GM18519 (cell line): ENCODE measurements at regions not wholly inside any gene's neighbourhood (a gene's known extent, or its start where the extent isn't known, plus 50 kb on each side); places are given as distances from the start of the nearest gene placed in this dataset.
A peak's percentile ranks its signal among the peaks of the same experiment; 100 is the strongest.

Experiments
- ATAC-seq: cut with Tn5 transposase; IDR thresholded peaks from one replicate; pipeline ENCODE4 v1.9.1; 2021; ENCODE audit warnings: mild to moderate bottlenecking, moderate library complexity; ENCODE audit not compliant: unreplicated experiment, low FRiP score

DNA sequence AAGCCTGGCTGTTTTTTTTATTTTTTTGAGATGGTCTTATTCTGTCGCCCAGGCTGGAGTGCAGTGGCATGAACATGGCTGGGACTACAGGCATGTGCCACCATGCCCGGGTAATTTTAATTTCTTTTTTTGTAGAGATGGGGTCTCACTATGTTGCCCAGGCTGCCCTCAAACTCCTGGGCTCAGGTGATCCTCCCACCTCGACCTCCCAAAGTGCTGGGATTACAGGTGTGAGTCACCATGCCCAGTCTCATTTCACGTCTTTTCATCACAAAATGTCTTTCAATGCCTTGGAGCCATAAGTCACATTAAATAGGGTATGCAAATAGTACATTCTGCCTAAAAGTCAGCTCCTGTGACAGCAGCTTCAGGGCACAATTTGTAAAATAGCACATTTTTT, 52.8 kb downstream of the SOX2 start:
- no peak for ATAC-seq

DNA sequence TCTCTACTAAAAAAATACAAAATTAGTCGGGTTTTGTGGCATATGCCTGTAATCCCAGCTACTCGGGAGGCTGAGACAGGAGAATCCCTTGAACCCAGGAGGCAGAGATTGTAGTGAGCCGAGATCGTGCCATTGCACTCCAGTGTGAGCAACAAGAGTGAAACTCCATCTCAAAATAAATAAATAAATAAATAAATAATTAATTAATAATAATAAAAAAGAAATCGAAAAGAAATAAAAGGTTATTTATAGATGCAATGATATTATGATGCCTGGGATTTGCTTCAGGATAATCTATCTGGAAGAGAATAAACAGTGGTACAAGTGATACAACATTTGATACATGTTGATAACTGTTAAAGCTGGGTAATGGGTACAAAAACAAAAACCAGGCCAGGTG, 58.6 kb downstream of the SOX2 start:
- no peak for ATAC-seq

DNA sequence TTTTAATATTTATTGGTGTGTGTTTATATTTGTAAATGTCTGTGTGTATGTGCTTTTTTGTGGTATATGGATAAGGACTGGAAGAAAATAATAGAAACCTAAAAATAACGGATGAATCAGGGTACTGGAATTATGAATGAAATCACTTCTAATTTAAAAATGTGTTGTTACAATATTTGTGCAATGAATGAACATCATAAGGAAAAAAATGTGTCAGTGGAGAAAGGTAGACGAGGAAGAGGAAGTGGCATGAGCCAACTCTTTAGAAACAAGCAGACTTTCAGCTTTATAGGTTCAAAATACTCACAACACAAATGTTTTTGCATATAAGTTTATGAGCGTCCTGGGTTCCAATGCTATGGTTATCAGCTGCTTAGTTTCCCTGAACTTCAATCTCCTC, 59.4 kb downstream of the SOX2 start:
- no peak for ATAC-seq

DNA sequence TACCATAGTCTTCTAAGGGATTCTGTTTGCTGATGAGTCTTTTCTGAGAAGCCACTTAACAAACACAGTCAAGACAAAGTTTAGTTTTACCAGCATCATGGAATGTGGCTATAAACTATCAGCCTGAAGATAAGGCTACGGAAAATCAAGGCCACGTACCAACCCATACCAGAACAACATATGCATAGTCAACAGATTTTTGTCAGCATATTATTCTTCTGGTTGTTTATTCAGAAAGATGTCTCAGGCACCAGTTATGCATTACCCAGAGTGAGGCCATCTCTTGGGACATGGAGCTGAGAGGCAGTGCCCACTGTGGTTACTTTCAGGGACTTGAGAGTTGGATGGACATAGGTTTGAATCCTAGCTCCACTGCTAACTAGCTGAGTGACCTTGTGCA, 60.4 kb downstream of the SOX2 start:
- no peak for ATAC-seq

DNA sequence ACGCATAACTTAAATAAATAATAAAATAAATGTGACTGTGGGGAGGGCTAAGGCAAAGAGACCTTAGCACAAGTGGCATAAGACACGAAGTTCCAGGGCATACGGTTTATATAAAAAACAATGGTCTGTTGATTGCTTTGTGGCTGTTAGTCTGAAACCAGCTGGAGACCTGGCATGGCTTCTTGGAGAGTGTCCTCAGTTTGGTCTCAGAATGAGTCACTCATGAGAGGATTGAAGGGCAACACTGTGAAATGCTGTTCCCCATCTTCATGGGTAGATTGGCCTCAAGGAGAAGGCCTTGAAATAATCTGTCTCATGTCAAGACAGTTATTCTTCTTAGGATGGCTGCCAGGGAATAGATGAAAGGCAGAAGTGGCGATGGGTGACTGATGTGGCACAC, 62.2 kb downstream of the SOX2 start:
- no peak for ATAC-seq

DNA sequence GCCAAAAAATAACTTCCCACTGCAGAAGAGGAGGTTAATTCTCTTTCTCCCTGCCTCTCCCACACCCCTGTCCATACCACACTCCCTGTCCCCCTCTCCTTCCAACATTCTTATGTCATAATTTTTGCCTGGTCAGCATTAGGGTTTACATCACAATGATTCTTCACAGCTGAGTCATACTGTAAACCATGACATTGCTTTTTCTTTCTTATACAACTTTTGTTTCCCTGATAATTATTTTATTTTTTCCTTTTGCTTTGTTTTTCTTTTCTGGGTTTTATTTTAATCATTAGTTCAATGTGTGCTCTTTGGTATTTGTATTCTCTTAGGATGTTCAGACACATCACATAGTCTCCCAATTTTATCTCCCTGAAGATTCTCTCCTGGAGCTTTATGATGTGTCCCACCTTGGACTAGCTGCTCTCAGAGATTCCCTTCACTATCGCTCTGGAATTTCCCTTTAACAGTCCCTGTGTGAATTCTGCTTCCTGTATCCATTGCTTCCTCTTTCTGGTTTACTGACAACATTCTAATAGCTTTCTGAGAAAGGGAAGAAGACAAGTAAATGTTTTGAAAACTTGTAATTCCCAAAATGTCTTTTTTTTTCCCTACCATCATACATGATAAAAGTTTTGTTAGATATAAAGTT, 70.7 kb downstream of the SOX2 start:
- ATAC-seq, result no peak

DNA sequence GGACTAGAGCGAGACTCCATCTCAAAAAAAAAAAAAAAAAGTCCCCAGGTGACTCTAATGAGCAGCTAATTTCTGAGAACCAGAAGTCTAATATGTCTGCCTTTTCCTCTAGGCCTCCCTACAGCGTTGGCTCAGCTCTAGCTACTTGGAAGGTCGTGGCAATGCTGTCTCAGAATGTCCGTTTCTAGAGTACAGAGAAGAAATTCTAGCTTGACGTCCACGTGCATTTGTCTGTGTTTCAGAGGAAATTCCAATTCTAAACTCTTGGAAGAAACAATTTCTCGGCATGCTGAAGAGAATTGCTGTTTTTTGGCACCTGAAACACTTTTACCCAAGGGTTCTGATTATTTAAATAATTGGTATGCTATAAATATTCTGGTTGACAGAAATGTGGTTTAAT, 78.8 kb downstream of the SOX2 start:
- no peak for ATAC-seq

DNA sequence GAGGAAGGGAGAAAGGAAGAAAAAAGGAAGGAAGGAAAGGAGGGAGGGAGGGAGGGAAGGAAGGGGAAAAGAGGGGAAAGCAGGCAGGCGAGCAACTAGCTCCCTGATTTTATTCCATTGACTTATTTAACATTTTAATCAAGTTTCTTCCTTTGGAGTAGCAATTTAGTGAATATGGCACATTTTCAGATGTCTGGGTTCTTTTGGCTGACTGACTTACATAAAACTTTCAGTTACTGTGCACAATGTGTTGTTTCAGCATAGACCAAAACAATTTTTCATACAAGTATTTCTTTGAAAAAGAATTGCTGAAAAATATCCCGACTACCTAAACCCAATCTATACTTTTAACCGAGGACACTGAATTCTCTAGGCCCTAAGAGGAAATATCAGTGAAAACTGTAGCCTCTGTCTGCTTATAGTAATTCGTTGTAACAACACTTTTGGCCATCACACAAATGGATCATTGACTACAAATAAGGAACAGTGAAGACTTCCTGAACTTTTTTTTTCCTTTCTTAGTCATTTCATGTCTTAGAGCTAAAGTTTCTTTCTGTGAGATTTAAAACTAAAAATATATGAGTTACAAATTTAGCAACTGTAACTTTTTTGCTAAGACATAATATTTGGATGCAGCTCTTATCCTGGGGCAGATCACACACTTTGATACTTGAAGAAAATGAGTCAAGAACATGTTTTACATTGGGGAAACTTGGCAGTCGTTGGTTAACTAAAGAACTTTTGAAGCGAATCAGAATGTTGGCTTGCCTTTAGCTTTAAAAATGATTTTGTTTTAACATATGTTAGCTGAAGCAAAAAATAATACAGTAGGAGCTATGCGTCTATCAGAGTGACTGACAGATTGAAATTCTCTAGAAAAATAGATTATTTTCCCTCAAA, 79.6 kb downstream of the SOX2 start:
- no peak for ATAC-seq

DNA sequence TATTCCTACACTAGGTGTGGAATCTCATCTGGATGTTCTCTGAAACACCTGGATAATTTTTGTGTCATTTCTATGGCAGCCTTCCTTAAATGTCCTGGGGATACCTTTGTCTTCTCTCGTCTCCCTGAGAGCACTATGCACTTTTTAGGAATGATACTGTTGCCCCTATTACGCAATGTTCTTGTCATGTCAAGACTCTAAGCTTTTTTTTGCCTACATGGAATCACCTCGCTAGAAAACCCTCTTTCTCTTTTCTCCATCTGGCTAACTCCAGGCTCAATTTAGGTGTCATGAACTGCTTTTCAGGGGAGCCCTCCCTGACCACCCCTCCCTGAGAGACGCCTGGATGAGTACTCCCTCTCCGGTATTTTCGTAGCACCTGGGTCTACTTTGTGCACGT, 81.3 kb downstream of the SOX2 start:
- ATAC-seq, result no peak

DNA sequence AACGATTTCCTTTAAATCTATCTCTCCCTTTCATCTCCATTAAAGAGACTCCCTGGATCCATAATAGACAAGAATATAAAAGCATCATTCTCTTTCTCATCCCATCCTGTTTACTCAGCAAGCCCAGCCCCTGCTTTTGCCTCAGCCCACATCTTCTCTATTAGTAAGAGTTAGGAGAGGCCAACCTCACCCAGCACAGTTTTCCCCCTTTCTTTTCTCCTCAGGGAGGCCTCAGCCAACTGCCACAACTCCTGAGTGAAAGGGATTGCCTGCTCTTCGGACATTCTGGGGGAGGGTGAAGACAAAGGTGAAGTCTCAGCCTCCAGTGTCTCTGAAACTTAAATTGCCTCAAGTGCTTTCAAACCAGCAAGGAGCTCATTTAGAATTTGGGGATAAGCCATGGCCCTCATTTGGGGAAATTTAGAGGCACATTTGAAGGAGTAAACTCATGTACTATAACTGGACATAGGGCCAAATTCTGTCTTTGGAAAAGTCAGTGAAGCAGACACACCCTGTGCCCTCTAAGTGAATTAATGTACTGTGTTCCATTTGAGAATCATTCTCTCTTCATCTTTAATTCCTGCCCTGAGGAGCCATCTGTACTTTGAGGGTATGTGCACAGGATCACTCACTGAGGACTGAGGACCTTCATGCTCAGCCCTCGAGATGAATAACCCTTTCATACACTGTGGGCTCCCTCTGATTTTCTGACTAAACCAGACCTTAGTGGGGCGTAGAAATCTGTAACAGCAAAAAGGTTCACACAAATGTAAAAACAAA, 82.5 kb downstream of the SOX2 start:
- no peak for ATAC-seq

DNA sequence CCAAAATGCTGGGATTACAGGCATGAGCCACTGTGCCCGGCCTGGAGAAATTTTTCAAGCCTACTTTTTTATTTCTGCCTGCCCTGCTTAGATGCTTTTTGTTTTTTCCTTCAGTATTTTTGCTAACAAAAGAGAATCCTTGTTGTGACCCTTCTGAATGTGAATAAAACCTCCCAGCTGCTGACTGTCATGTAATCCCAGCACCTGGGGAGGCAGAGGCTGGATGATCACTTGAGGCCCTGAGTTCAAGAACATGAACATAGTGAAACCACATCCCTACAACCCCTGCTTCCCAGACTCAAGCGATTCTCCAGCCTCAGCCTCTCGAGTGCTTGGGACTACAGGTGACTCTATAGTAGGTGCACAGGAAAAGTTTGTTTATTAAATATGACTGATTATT, 84.9 kb downstream of the SOX2 start:
- ATAC-seq, result no peak

DNA sequence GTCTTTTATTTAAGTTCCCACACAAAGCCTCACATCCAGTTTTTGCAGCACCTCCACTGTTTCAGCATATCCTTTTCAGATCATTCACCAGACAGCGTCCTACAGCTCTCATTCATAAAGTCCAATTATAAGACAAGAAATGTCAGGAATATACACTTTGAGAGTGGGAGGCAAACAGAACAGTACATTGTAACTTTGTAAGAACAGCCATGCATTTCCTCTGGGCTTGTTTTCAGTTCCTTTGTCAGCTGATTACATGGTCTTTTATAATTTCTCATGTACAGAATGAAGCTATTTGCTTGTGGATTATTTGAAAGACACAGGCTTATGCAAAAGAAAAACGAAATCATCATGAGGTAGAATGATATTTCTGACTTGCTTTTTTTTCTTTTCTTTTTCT, 85.7 kb downstream of the SOX2 start:
- no peak for ATAC-seq

DNA sequence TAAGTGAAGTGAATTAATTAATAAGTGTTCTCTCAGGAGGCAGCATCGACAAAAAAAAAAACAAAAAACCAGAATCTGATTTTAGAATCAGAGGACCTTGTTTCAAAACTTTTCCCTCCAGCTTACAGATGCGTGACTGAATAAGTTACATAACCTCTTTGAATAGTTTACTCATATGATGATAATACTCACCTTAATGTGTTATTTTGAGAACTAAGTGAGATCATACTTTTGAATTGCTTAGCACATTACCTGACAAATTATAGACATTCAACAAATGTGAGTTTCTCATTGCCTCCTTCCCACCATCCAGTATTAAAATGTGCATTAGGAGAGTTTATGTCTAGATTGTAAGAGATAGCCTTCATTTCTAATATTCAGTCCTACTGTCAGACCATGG, 94.0 kb downstream of the SOX2 start:
- peak; percentile 54 for ATAC-seq

DNA sequence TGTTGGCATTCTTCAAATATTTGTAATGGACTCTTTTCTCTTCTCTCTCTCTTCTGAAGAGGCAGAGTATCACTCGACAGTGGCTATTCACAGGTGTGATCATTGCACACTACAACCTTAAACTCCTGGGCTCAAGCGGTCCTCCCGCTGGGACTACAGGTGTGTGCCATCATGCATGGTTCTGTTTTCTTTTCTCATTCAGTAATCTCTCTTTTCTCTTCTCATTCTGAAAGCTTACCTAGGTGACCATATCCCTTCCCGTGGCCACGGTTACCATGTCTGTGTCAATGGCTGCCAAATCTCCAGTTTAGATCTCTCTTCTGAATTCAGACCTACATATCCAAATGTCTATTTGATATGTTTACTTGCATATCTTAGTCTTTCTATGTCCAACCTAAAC, 96.3 kb downstream of the SOX2 start:
- peak; percentile 35 for ATAC-seq

DNA sequence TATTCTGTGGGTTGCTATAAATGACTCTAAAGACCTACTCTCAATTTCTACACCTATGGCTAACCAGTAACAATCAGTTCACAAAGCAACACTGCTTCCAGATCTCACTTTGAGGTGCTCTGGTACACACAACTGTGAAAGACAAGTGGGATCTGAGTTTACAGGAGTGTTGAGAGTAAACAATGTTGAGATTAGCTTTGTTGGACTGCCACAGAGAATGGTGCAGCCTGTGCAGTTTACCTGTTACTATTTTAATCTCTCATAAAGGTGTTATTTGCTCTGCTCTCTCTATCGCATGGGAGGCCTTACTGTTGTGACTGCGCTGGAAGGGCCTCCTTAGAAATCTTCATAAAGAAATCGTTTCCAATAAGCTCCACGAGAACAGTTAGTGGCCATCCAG, 112.0 kb downstream of the SOX2 start:
- no peak for ATAC-seq

DNA sequence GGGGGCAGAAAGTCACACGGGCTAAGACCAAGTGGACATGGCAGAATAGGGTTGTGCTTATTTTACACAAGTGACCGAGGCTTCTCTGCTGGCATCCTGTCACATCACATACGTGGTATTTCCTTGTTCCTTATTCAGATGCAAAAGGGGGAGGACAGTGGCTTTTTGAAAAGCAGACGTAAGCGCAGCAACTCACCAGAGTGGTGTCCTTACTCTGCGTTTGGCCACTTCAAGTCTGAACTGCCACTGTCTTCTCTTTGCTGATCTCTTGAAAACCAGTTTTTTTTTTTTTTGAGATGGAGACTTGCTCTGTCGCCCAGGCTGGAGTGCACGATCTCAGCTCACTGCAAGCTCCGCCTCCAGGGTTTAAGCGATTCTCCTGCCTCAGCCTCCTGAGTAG, 113.2 kb downstream of the SOX2 start:
- no peak for ATAC-seq

DNA sequence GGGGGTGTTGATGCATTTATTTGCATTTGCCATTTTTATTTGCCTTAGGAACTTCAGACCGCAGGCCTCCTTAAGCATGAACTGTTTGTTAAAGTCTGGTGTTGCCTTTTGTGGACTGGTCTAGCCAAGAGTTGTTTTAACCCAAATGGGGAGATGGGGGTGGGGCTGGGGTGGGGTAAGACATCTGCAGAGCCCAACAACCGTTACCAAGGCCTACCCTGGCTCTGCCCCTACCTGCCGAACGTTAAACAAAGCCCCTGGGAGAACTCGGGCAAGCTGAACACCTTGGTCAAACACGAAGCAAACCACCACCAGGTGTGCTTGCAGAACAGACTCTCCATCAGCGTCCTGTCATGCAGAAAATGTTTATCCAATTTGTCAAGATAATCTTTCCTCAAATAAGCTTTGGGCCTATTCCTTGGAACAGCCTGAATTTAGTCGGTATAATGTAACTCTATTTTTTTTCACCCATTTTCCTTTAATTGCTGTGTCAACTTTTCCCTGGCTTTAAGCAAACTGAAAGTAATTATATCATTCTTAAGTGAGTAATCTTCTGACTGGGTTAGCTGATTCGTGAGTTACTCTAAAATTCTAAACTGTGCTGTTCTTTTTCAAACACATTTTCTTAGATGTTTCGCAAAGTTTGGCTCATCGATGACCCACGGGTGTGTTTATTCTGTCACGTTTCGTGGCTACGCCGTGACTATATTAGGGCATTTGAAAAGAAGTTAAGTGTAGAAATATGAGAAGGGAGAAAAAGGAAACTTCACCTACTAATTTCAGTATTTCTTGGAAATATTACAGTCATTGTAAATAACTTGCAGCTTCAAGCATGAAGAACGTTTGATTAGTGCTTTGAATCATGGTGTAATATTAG, 127.6 kb downstream of the SOX2 start:
- ATAC-seq, result peak; percentile 19

DNA sequence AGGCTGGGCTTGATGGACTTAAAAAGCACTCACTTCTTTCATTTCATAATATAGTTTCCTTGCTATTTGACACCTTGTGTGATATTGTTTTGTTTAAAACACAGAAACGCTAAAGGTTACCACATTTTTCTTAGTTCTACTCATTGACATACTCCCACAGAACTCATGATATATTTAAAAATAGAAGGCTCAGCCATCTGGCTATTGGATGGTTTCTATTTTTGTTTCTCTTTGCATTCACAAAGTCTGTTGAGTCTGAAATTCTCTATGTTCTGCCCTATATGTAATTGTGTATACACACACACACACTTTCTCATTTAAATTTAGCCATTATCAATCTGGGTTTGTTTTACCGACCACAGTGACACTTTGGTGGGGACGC, 128.2 kb downstream of the SOX2 start:
- ATAC-seq, result peak; percentile 55

DNA sequence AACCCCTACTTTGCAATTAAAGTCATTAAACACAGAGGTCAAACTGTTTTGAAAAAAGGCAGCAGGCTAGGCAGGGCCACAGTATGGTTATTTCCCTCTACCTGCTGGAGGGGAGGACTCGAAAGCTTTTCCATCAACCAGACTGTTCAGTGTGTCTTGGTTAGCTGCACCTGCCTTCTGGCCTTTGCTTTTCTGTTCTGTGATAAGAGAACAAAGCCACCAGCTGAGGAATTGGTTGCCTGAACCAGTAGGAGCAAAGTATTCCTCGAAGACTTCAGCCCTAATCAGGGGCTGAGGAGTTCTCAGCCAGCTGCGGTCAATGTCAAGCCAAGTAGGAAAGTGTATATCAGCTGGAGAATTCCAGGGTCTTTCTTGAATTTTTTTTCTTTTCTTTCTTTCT, 132.5 kb downstream of the SOX2 start:
- ATAC-seq, result no peak

DNA sequence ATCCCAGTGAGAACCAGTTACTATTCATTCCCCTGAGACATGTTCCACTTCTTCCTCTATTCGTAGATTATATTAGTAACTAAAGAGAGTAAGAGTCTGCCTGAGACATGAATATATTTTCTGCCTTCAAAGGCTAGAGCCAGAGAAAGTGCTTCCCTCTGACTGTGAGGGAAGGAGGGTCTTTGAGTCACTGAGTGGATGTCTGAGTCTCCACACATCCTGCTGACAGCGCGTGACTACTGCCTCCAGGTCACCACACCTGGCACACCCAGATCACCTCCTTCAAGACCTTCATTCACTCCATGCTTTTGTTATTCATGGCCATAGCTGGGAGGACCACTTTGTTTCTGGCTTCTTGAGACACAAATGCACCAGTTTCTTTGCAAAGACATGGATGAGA, 135.6 kb downstream of the SOX2 start:
- ATAC-seq, result no peak

DNA sequence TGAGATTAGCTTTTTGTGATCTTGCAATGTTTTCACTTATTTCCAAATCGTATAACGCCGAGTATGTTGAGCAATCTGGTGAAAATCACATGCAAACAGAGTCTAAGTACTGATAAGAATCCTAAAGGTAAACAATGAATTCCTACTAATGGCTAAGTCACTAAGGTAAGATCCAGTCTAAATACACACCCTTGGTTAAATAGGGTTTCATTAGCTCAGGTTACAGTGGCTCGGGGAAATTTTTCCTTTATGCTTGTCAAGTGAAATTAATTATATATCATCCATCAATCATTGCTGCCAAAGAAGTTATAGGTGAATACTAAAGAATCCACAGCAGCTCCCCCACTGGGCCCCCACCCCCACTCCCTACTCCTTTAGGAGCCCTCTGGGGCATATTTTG, 139.3 kb downstream of the SOX2 start:
- ATAC-seq, result no peak
